H9 (cell line): ENCODE measurements at regions not wholly inside any gene's neighbourhood (a gene's known extent, or its start where the extent isn't known, plus 50 kb on each side); places are given as distances from the start of the nearest gene placed in this dataset.
A peak's percentile ranks its signal among the peaks of the same experiment; 100 is the strongest.

Source experiments
- DNase-seq: peaks from one replicate; pipeline ENCODE4 v3.0.0-alpha.2; 2017
- H2AFZ ChIP-seq: one replicate; pipeline ENCODE4 v1.6.1; 2013; ENCODE audit warnings: mild to moderate bottlenecking, low read length, control low read depth, moderate library complexity
- H2AK5ac ChIP-seq: 2 replicates; pipeline ENCODE4 v1.6.1; 2013; ENCODE audit warnings: low read length, control low read depth, mixed read lengths; ENCODE audit not compliant: insufficient read length
- H2BK120ac ChIP-seq: one replicate; pipeline ENCODE4 v1.6.1; 2013; ENCODE audit warnings: low read depth, mild to moderate bottlenecking, low read length, control low read depth, inconsistent platforms; ENCODE audit not compliant: poor library complexity, severe bottlenecking
- H2BK12ac ChIP-seq: 2 replicates; pipeline ENCODE4 v1.6.1; 2013; ENCODE audit warnings: low read length, control low read depth, mixed read lengths, low read depth; ENCODE audit not compliant: insufficient read length
- H2BK15ac ChIP-seq: 2 replicates; pipeline ENCODE4 v1.6.1; 2013; ENCODE audit warnings: low read depth, low read length, control low read depth
- H2BK20ac ChIP-seq: one replicate; pipeline ENCODE4 v1.6.1; 2013; ENCODE audit warnings: low read depth, mild to moderate bottlenecking, low read length, control low read depth, inconsistent platforms; ENCODE audit not compliant: poor library complexity, severe bottlenecking
- H2BK5ac ChIP-seq: 2 replicates; pipeline ENCODE4 v1.6.1; 2013; ENCODE audit warnings: low read length, control low read depth, mixed read lengths; ENCODE audit not compliant: insufficient read length
- H3K14ac ChIP-seq: 2 replicates; pipeline ENCODE4 v1.6.1; 2013; ENCODE audit warnings: low read length, control low read depth; ENCODE audit not compliant: insufficient read depth
- H3K18ac ChIP-seq: 2 replicates; pipeline ENCODE4 v1.6.1; 2013; ENCODE audit warnings: low read depth, mild to moderate bottlenecking, mixed read lengths, low read length, control low read depth; ENCODE audit not compliant: insufficient read length
- H3K23ac ChIP-seq: 2 replicates; pipeline ENCODE4 v1.6.1; 2013; ENCODE audit warnings: low read length, control low read depth, mixed read lengths, low read depth; ENCODE audit not compliant: insufficient read length
- H3K23me2 ChIP-seq: 2 replicates; pipeline ENCODE4 v1.6.1; 2013; ENCODE audit warnings: low read depth, mild to moderate bottlenecking, mixed read lengths, low read length, control low read depth; ENCODE audit not compliant: insufficient read length, poor library complexity, severe bottlenecking
- H3K27ac ChIP-seq: 2 replicates; pipeline ENCODE4 v1.5.1; 2013; ENCODE audit warnings: low read length, control low read depth, mixed read lengths, low read depth; ENCODE audit not compliant: insufficient read length
- H3K27me3 ChIP-seq: 2 replicates; pipeline ENCODE4 v1.6.1; 2013; ENCODE audit warnings: low read length, control low read depth, inconsistent platforms; ENCODE audit not compliant: insufficient read depth
- H3K4ac ChIP-seq: 2 replicates; pipeline ENCODE4 v1.6.1; 2013; ENCODE audit warnings: low read depth, mild to moderate bottlenecking, control low read depth, inconsistent platforms, low read length, moderate library complexity
- H3K4me1 ChIP-seq: 2 replicates; pipeline ENCODE4 v1.6.1; 2013; ENCODE audit warnings: low read length, control low read depth, inconsistent platforms; ENCODE audit not compliant: insufficient read depth
- H3K4me2 ChIP-seq: 2 replicates; pipeline ENCODE4 v1.6.1; 2013; ENCODE audit warnings: low read length, control low read depth, mixed read lengths; ENCODE audit not compliant: insufficient read length, insufficient read depth
- H3K56ac ChIP-seq: 2 replicates; pipeline ENCODE4 v1.6.1; 2013; ENCODE audit warnings: low read depth, mild to moderate bottlenecking, mixed read lengths, low read length, control low read depth; ENCODE audit not compliant: insufficient read length
- H3K79me1 ChIP-seq: 2 replicates; pipeline ENCODE4 v1.6.1; 2013; ENCODE audit warnings: low read depth, mild to moderate bottlenecking, moderate library complexity, low read length, control low read depth, inconsistent platforms; ENCODE audit not compliant: insufficient read depth, poor library complexity, severe bottlenecking
- H3K79me2 ChIP-seq: 2 replicates; pipeline ENCODE4 v1.6.1; 2013; ENCODE audit warnings: low read length, control low read depth, inconsistent platforms; ENCODE audit not compliant: insufficient read depth
- H3K9ac ChIP-seq: 2 replicates; pipeline ENCODE4 v1.6.1; 2013; ENCODE audit warnings: low read length, control low read depth, mixed read lengths; ENCODE audit not compliant: insufficient read length; ENCODE audit errors: extremely low read depth
- H3K9me3 ChIP-seq: one replicate; pipeline ENCODE4 v1.6.1; 2013; ENCODE audit warnings: low read depth, low read length, inconsistent platforms; ENCODE audit not compliant: control insufficient read depth
- H3T11ph ChIP-seq: one replicate; pipeline ENCODE4 v1.6.1; 2013; ENCODE audit warnings: mild to moderate bottlenecking, low read length, control low read depth, inconsistent platforms
- H4K20me1 ChIP-seq: one replicate; pipeline ENCODE4 v1.6.1; 2013; ENCODE audit not compliant: control insufficient read depth, insufficient read length, insufficient read depth
- H4K5ac ChIP-seq: 2 replicates; pipeline ENCODE4 v1.6.1; 2013; ENCODE audit warnings: low read depth, mild to moderate bottlenecking, mixed read lengths, low read length, control low read depth; ENCODE audit not compliant: insufficient read length
- H4K8ac ChIP-seq: replicated peaks from 2 replicates; pipeline ENCODE4 v1.6.1; 2013; ENCODE audit warnings: low read length, control low read depth, mixed read lengths, low read depth; ENCODE audit not compliant: insufficient read length
- H4K91ac ChIP-seq: 2 replicates; pipeline ENCODE4 v1.6.1; 2013; ENCODE audit warnings: low read depth, mild to moderate bottlenecking, moderate library complexity, mixed read lengths, low read length, control low read depth; ENCODE audit not compliant: insufficient read length
- H3K27ac Mint-ChIP-seq, 3 experiments: 2 replicates in 2 of 3; 3 replicates in 1 of 3; pipeline ENCODE4 v1.8.0; 2020 to 2021; ENCODE audit warnings: mixed read lengths in 3 of 3, mild to moderate bottlenecking in 1 of 3, moderate library complexity in 1 of 3
- H3K27me3 Mint-ChIP-seq: 2 replicates; pipeline ENCODE4 v1.8.0; 2021; ENCODE audit warnings: low read depth, mild to moderate bottlenecking, moderate library complexity, mixed read lengths
- H3K36me3 Mint-ChIP-seq, 3 experiments: 2 replicates in 2 of 3; 3 replicates in 1 of 3; pipeline ENCODE4 v1.8.0; 2020 to 2021; ENCODE audit warnings: low read depth in 3 of 3, mixed read lengths in 3 of 3; ENCODE audit not compliant: insufficient read depth in 1 of 3
- H3K4me1 Mint-ChIP-seq, 2 experiments: 2 replicates each; pipeline ENCODE4 v1.8.0; 2020; ENCODE audit warnings: mixed read lengths in 2 of 2
- H3K4me3 Mint-ChIP-seq, 2 experiments: 2 replicates in 1 of 2; 3 replicates in 1 of 2; pipeline ENCODE4 v1.8.0; 2020 to 2021; ENCODE audit warnings: mild to moderate bottlenecking in 2 of 2, mixed read lengths in 2 of 2, moderate library complexity in 1 of 2
- H3K9me3 Mint-ChIP-seq, 2 experiments: 2 replicates in 1 of 2; 3 replicates in 1 of 2; pipeline ENCODE4 v1.8.0; 2020; ENCODE audit warnings: mild to moderate bottlenecking in 2 of 2, mixed read lengths in 2 of 2, moderate library complexity in 1 of 2
- CTCF ChIP-seq: fragments of 200-600 bp; sonication (generic); conservative IDR thresholded peaks from 3 replicates; pipeline ENCODE4 v1.8.0; 2021; ENCODE audit warnings: antibody characterized with exemption, mild to moderate bottlenecking
- WGBS: extraction: QIAGEN DNeasy Blood & Tissue Kit; methylation state at CpG from one replicate; pipeline ENCODE4 v1.1.7; 2013; ENCODE audit warnings: missing lambda C conversion rate, low lambda C conversion rate, mixed read lengths; ENCODE audit not compliant: insufficient read length; ENCODE audit errors: extremely low coverage; 5-methylcytosine and 5-hydroxymethylcytosine counted together

GRCh38 chr1:30253361-30253760, 470.0 kb downstream of the MATN1 start:
- Histone ChIP-seq H2BK20ac (no peak overlapping the region), H2BK15ac (no peak overlapping the region), H3K79me2 (no peaks in the 10 kb centered on the region), H2AK5ac (no peak overlapping the region), H3K14ac (no peak overlapping the region), H3K79me1 (no peaks in the 10 kb centered on the region), H3K4ac (no peak overlapping the region), H2BK12ac (no peak overlapping the region), H4K91ac (no peak overlapping the region), H3K9ac (no peak overlapping the region), H3K27ac (no peak overlapping the region), H4K5ac (no peak overlapping the region), H3K23me2 (no peaks in the 10 kb centered on the region), H3K18ac (no peak overlapping the region), H2BK120ac (no peak overlapping the region), H3K9me3 (no peaks in the 10 kb centered on the region), H2BK5ac (no peak overlapping the region), H3K27me3 (no peaks in the 10 kb centered on the region), H4K8ac (no peak overlapping the region), H2AFZ (no peak overlapping the region), H3T11ph (no peak overlapping the region), H3K23ac (no peak overlapping the region), H4K20me1 (no peaks in the 10 kb centered on the region), H3K4me1 (no peaks in the 10 kb centered on the region), H3K56ac (no peak overlapping the region), H3K4me2 (no peak overlapping the region)
- H3K9me3 Mint-ChIP-seq, result no peaks in the 10 kb centered on the region; a peak in 1 of 5 replicates
- H3K27ac Mint-ChIP-seq, result peak overlapping the region in 2 of 3 experiments; percentile 79 to 93; a peak in 3 of 7 replicates
- H3K4me3 Mint-ChIP-seq, result no peak overlapping the region
- WGBS, result no CpG with 5 or more reads among the region's 3 CpGs
- no peak for TF ChIP-seq CTCF
- DNase-seq, result no peak
- H3K27me3 Mint-ChIP-seq, result peaks cover 4% of the 10 kb centered on the region
- no peaks in the 10 kb centered on the region for H3K36me3 Mint-ChIP-seq
- peaks cover 5 to 23% of the 10 kb centered on the region in 2 experiments for H3K4me1 Mint-ChIP-seq
